ENCODE measurements at regions not wholly inside any gene's neighbourhood (a gene's known extent, or its start where the extent isn't known, plus 50 kb on each side); places are given as distances from the start of the nearest gene placed in this dataset.

GRCh38 chr3:181344331-181344730 lies 354.8 kb upstream of the DNAJC19 start:
- H3K4me1 Mint-ChIP-seq (ENCODE audit: low read depth) = no peaks in the 10 kb centered on the region
- no peak overlapping the region for H3K4me3 Mint-ChIP-seq
- no peaks in the 10 kb centered on the region for H3K27me3 Mint-ChIP-seq
- intact Hi-C loops (cut with micrococcal nuclease) = no loop called here
- CTCF ChIA-PET = no interaction called here
- no peak for ATAC-seq
- no peaks in the 10 kb centered on the region for H3K9me3 Mint-ChIP-seq
- no peak overlapping the region for H3K27ac Mint-ChIP-seq
- POLR2A ChIA-PET = no interaction called here
- no peaks in the 10 kb centered on the region for H3K36me3 Mint-ChIP-seq (ENCODE audit: low read depth)
- no peak for TF ChIP-seq CTCF (IDR thresholded peaks at IDR 0.05)
- DNase-seq = no peak

GRCh38 chr3:181336597-181336996 lies 347.1 kb upstream of the DNAJC19 start:
- ChIA-PET POLR2A (no interaction called here), CTCF (interaction anchor here (1.8 kb wide), 1 partner anchor 10 kb away, joined by 4 read pairs; no protein-coding TSS in a partner anchor)
- TF ChIP-seq CTCF (IDR thresholded peaks at IDR 0.05) = no peak
- no peak overlapping the region for H3K27ac Mint-ChIP-seq
- H3K4me3 Mint-ChIP-seq = no peak overlapping the region
- no peaks in the 10 kb centered on the region for H3K36me3 Mint-ChIP-seq (ENCODE audit: low read depth)
- H3K27me3 Mint-ChIP-seq = no peaks in the 10 kb centered on the region
- intact Hi-C loops (cut with micrococcal nuclease) = no loop called here
- no peak for DNase-seq
- no peaks in the 10 kb centered on the region for H3K4me1 Mint-ChIP-seq (ENCODE audit: low read depth)
- ATAC-seq = no peak
- no peaks in the 10 kb centered on the region for H3K9me3 Mint-ChIP-seq

- no peaks in the 10 kb centered on the region for H3K9me3 Mint-ChIP-seq
- intact Hi-C loops (cut with micrococcal nuclease) = no loop called here
- no peaks in the 10 kb centered on the region for H3K36me3 Mint-ChIP-seq (ENCODE audit: low read depth)
- no peak for ATAC-seq
- H3K27me3 Mint-ChIP-seq = peaks cover 1% of the 10 kb centered on the region
- no peak overlapping the region for H3K27ac Mint-ChIP-seq
- no peak for DNase-seq
- ChIA-PET CTCF (no interaction called here), POLR2A (no interaction called here)
- no peaks in the 10 kb centered on the region for H3K4me1 Mint-ChIP-seq (ENCODE audit: low read depth)
- TF ChIP-seq CTCF (IDR thresholded peaks at IDR 0.05) = no peak
- no peak overlapping the region for H3K4me3 Mint-ChIP-seq
Measured at GRCh38 chr3:181333394-181333793, 343.9 kb upstream of the DNAJC19 start.

- no peak for ATAC-seq
- Mint-ChIP-seq H3K27ac (no peak overlapping the region), H3K4me3 (no peak overlapping the region), H3K36me3 (ENCODE audit: low read depth) (no peaks in the 10 kb centered on the region), H3K4me1 (ENCODE audit: low read depth) (no peaks in the 10 kb centered on the region), H3K9me3 (no peaks in the 10 kb centered on the region), H3K27me3 (peaks cover 1% of the 10 kb centered on the region)
- CTCF ChIA-PET = no interaction called here
- intact Hi-C loops (cut with micrococcal nuclease) = no loop called here
- DNase-seq = no peak
- no peak for TF ChIP-seq CTCF (IDR thresholded peaks at IDR 0.05)
- POLR2A ChIA-PET = no interaction called here
Measured at GRCh38 chr3:181330821-181331563, 341.5 kb upstream of the DNAJC19 start.

GRCh38 chr3:181330257-181330656 lies 340.7 kb upstream of the DNAJC19 start:
- DNase-seq (no peak), ATAC-seq (no peak)
- CTCF ChIA-PET = no interaction called here
- no peak overlapping the region for H3K27ac Mint-ChIP-seq
- no peaks in the 10 kb centered on the region for H3K4me1 Mint-ChIP-seq (ENCODE audit: low read depth)
- H3K27me3 Mint-ChIP-seq = peaks cover 1% of the 10 kb centered on the region
- intact Hi-C loops (cut with micrococcal nuclease) = no loop called here
- TF ChIP-seq CTCF (IDR thresholded peaks at IDR 0.05) = no peak
- no peaks in the 10 kb centered on the region for H3K36me3 Mint-ChIP-seq (ENCODE audit: low read depth)
- POLR2A ChIA-PET = no interaction called here
- H3K9me3 Mint-ChIP-seq = no peaks in the 10 kb centered on the region
- H3K4me3 Mint-ChIP-seq = no peak overlapping the region

Measured in activated CD8-positive, alpha-beta T cell treated with anti-CD3 and anti-CD28 coated beads for 36 hours (primary cell).